ENCODE measurements at regions not wholly inside any gene's neighbourhood (a gene's known extent, or its start where the extent isn't known, plus 50 kb on each side); places are given as distances from the start of the nearest gene placed in this dataset.
"Not testable (repeated sequence)": the region's sequence is repeated elsewhere in the genome, so short reads cannot be mapped to it uniquely, and the experiment has no call there.

GRCh38 chr13:40053401-40053800 is 397.9 kb downstream of the COG6 start:
- no peaks in the 10 kb centered on the region for H3K4me1 ChIP-seq (ENCODE audit: insufficient read depth, low read length, poor library complexity, severe bottlenecking)
- no TSS peak for BruUV-seq (replicated peaks)
- H3K9me2 ChIP-seq (ENCODE audit: insufficient read depth, low read length): no peaks in the 10 kb centered on the region
- no peaks in the 10 kb centered on the region for H4K20me1 ChIP-seq (ENCODE audit: insufficient read depth, low read length)
- H3K36me3 ChIP-seq (ENCODE audit: insufficient read depth, low read length): no peaks in the 10 kb centered on the region
- no peak for TF ChIP-seq EZH2phosphoT487 (IDR thresholded peaks at IDR 0.05; ENCODE audit: borderline replicate concordance, low read depth, low read length)
- TF ChIP-seq, protein P1, sequence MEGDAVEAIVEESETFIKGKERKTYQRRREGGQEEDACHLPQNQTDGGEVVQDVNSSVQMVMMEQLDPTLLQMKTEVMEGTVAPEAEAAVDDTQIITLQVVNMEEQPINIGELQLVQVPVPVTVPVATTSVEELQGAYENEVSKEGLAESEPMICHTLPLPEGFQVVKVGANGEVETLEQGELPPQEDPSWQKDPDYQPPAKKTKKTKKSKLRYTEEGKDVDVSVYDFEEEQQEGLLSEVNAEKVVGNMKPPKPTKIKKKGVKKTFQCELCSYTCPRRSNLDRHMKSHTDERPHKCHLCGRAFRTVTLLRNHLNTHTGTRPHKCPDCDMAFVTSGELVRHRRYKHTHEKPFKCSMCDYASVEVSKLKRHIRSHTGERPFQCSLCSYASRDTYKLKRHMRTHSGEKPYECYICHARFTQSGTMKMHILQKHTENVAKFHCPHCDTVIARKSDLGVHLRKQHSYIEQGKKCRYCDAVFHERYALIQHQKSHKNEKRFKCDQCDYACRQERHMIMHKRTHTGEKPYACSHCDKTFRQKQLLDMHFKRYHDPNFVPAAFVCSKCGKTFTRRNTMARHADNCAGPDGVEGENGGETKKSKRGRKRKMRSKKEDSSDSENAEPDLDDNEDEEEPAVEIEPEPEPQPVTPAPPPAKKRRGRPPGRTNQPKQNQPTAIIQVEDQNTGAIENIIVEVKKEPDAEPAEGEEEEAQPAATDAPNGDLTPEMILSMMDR (conservative IDR thresholded peaks at IDR 0.05; ENCODE audit: low read length): no peak
- H3K79me2 ChIP-seq (ENCODE audit: insufficient read depth, low read depth, low read length): no peaks in the 10 kb centered on the region
- no peaks in the 10 kb centered on the region for H3K9me3 ChIP-seq (ENCODE audit: low read length)
- CTCF ChIA-PET (ENCODE audit: unreplicated experiment): no interaction called here
- no peak overlapping the region for H3K4me2 ChIP-seq (ENCODE audit: low read length)
- intact Hi-C loops (cut with micrococcal nuclease; ENCODE audit: unreplicated experiment): no loop called here
- H3K27ac ChIP-seq (ENCODE audit: low read depth, low read length, poor library complexity, severe bottlenecking): no peak overlapping the region
- H3K4me3 ChIP-seq (ENCODE audit: low read depth, low read length, poor library complexity, severe bottlenecking): no peak overlapping the region
- POLR2A ChIA-PET: interaction anchor here (0.6 kb wide), 1 partner anchor 643 kb away, joined by 3 read pairs; no protein-coding TSS in a partner anchor
- no peak for DNase-seq (ENCODE audit: low spot score)
- no peak overlapping the region for H2AFZ ChIP-seq (ENCODE audit: low read length)

- not testable (repeated sequence) for BruUV-seq (replicated peaks); H3K4me2 ChIP-seq (ENCODE audit: low read length); DNase-seq (ENCODE audit: low spot score)
These were observed 399.0 kb downstream of the COG6 start for GRCh38 chr13:40054422-40054821.

GRCh38 chr13:40056898-40057619 is 401.6 kb downstream of the COG6 start:
- BruUV-seq (replicated peaks): no TSS peak
- Histone ChIP-seq H3K4me3 (ENCODE audit: low read depth, low read length, poor library complexity, severe bottlenecking) (no peak overlapping the region), H3K4me1 (ENCODE audit: insufficient read depth, low read length, poor library complexity, severe bottlenecking) (peaks cover 9% of the 10 kb centered on the region), H4K20me1 (ENCODE audit: insufficient read depth, low read length) (no peaks in the 10 kb centered on the region), H3K27ac (ENCODE audit: low read depth, low read length, poor library complexity, severe bottlenecking) (no peak overlapping the region), H3K9me3 (ENCODE audit: low read length) (no peaks in the 10 kb centered on the region), H3K9me2 (ENCODE audit: insufficient read depth, low read length) (no peaks in the 10 kb centered on the region), H3K36me3 (ENCODE audit: insufficient read depth, low read length) (no peaks in the 10 kb centered on the region), H3K4me2 (ENCODE audit: low read length) (no peak overlapping the region), H2AFZ (ENCODE audit: low read length) (no peak overlapping the region), H3K79me2 (ENCODE audit: insufficient read depth, low read depth, low read length) (no peaks in the 10 kb centered on the region)
- DNase-seq (ENCODE audit: low spot score): no peak
- no peak for TF ChIP-seq EZH2phosphoT487 (IDR thresholded peaks at IDR 0.05; ENCODE audit: borderline replicate concordance, low read depth, low read length)
- TF ChIP-seq, protein P1 (conservative IDR thresholded peaks at IDR 0.05; ENCODE audit: low read length): no peak
- CTCF ChIA-PET (ENCODE audit: unreplicated experiment): no interaction called here
- intact Hi-C loops (cut with micrococcal nuclease; ENCODE audit: unreplicated experiment): no loop called here
- POLR2A ChIA-PET: interaction anchor here (0.6 to 0.9 kb wide), 2 partner anchors 28 to 308 kb away, joined by 3 to 4 read pairs; no protein-coding TSS in a partner anchor

More at GRCh38 chr13:40054422-40054821, 399.0 kb downstream of the COG6 start:
- H3K4me3 ChIP-seq (ENCODE audit: low read depth, low read length, poor library complexity, severe bottlenecking); H3K27ac ChIP-seq (ENCODE audit: low read depth, low read length, poor library complexity, severe bottlenecking); H3K36me3 ChIP-seq (ENCODE audit: insufficient read depth, low read length); H3K79me2 ChIP-seq (ENCODE audit: insufficient read depth, low read depth, low read length); H3K4me1 ChIP-seq (ENCODE audit: insufficient read depth, low read length, poor library complexity, severe bottlenecking); POLR2A ChIA-PET; H3K9me3 ChIP-seq (ENCODE audit: low read length); H3K9me2 ChIP-seq (ENCODE audit: insufficient read depth, low read length); H2AFZ ChIP-seq (ENCODE audit: low read length); intact Hi-C loops (cut with micrococcal nuclease; ENCODE audit: unreplicated experiment); CTCF ChIA-PET (ENCODE audit: unreplicated experiment); H4K20me1 ChIP-seq (ENCODE audit: insufficient read depth, low read length): not testable (repeated sequence)
